Endothelial cell of umbilical vein (primary cell): ENCODE measurements at regions not wholly inside any gene's neighbourhood (a gene's known extent, or its start where the extent isn't known, plus 50 kb on each side); places are given as distances from the start of the nearest gene placed in this dataset.

Experiments
- BruUV-seq: library from RNA; stranded (reverse); fragments of 400-500 nt; replicated peaks from 2 replicates; lab custom pipeline; 2021; lab: Mats Ljungman, UMichigan
- CTCF ChIA-PET: fragments of 300-600, 350-600 bp; sonication (Branson Sonifier 250); formaldehyde crosslinking; loops from one replicate; lab custom pipeline; 2021; ENCODE audit warnings: antibody characterized with exemption, inconsistent platforms; lab: Charles Lee
- POLR2A ChIA-PET: fragments of 300-600, 350-600 bp; sonication (Branson Sonifier 250); formaldehyde crosslinking; loops from one replicate; lab custom pipeline; 2021; ENCODE audit warnings: antibody characterized with exemption, inconsistent platforms; lab: Charles Lee
- DNase-seq: peaks from one replicate; pipeline ENCODE4 v3.0.0-alpha.2; 2011; ENCODE audit warnings: low read depth, low spot score
- FAIRE-seq: peaks from 2 replicates; lab custom pipeline; 2011; peaks lifted over from hg19 to GRCh38; lab: Jason Lieb, UNC
- H2AFZ ChIP-seq: 2 replicates; pipeline ENCODE4 v1.6.0; 2012; ENCODE audit warnings: low read depth, low read length, control low read depth, inconsistent platforms
- H3K27ac ChIP-seq: 2 replicates; pipeline ENCODE4 v1.5.1; 2011; ENCODE audit warnings: low read depth, mild to moderate bottlenecking, control low read depth, low read length, moderate library complexity; ENCODE audit not compliant: insufficient read depth
- H3K27me3 ChIP-seq, 2 experiments: 2 replicates each; pipeline versions ENCODE4 v1.6.0 to v1.6.1; 2011; ENCODE audit warnings: low read length in 2 of 2, mixed read lengths in 1 of 2; ENCODE audit not compliant: control insufficient read depth in 2 of 2, insufficient read depth in 2 of 2
- H3K36me3 ChIP-seq, 2 experiments: 2 replicates in 1 of 2; 3 replicates in 1 of 2; pipeline ENCODE4 v1.5.1; 2011; ENCODE audit warnings: low read length in 2 of 2, mild to moderate bottlenecking in 1 of 2, moderate library complexity in 1 of 2; ENCODE audit not compliant: control insufficient read depth in 2 of 2, insufficient read depth in 2 of 2; ENCODE audit errors: extremely low read depth in 1 of 2
- H3K4me1 ChIP-seq: 3 replicates; pipeline ENCODE4 v1.5.1; 2011; ENCODE audit warnings: mild to moderate bottlenecking, low read length; ENCODE audit not compliant: control insufficient read depth, insufficient read depth; ENCODE audit errors: extremely low read depth
- H3K4me2 ChIP-seq: 2 replicates; pipeline ENCODE4 v1.6.1; 2011; ENCODE audit warnings: low read length, control low read depth, mixed read lengths; ENCODE audit not compliant: insufficient read depth
- H3K4me3 ChIP-seq, 3 experiments: fragments of 200-600 bp in 1 of 3; sonication (generic), shearing (Covaris generic) in 1 of 3; replicated peaks in 1 of 3; 2 replicates each; pipeline ENCODE4 v1.5.1; 2011 to 2016; ENCODE audit warnings: control low read depth in 3 of 3, low read length in 3 of 3, mild to moderate bottlenecking in 2 of 3, inconsistent platforms in 1 of 3, low read depth in 1 of 3, moderate library complexity in 1 of 3; ENCODE audit not compliant: insufficient read depth in 1 of 3
- H3K79me2 ChIP-seq: 2 replicates; pipeline ENCODE4 v1.6.0; 2012; ENCODE audit warnings: low read length, inconsistent platforms; ENCODE audit not compliant: control insufficient read depth, insufficient read depth
- H3K9ac ChIP-seq: replicated peaks from 2 replicates; pipeline ENCODE3; 2011; ENCODE audit warnings: low read length, control low read depth; ENCODE audit not compliant: insufficient read depth; ENCODE audit errors: extremely low read depth
- H3K9me1 ChIP-seq: replicated peaks from 3 replicates; pipeline ENCODE4 v1.6.0; 2011; ENCODE audit warnings: mild to moderate bottlenecking, low read length; ENCODE audit not compliant: control insufficient read depth, insufficient read depth; ENCODE audit errors: extremely low read depth
- H3K9me3 ChIP-seq: replicated peaks from 2 replicates; pipeline ENCODE4 v1.5.1; 2012; ENCODE audit warnings: low read length, inconsistent platforms; ENCODE audit not compliant: control insufficient read depth, insufficient read depth
- H4K20me1 ChIP-seq: replicated peaks from 2 replicates; pipeline ENCODE3; 2011; ENCODE audit warnings: mild to moderate bottlenecking, low read length; ENCODE audit not compliant: control insufficient read depth, insufficient read depth; ENCODE audit errors: extremely low read depth
- EZH2 ChIP-seq: IDR thresholded peaks from 2 replicates; pipeline ENCODE4 v1.6.1; 2012; ENCODE audit warnings: borderline replicate concordance, low read depth, mild to moderate bottlenecking, moderate library complexity, low read length, inconsistent platforms; ENCODE audit not compliant: severe bottlenecking
- JUN ChIP-seq: IDR thresholded peaks from 2 replicates; pipeline ENCODE4 v1.6.1; 2011; ENCODE audit warnings: borderline replicate concordance, low read depth; ENCODE audit not compliant: insufficient read length, insufficient read depth
- MYC ChIP-seq: IDR thresholded peaks from one replicate; pipeline ENCODE4 v1.6.1; 2011; ENCODE audit warnings: mild to moderate bottlenecking, low read depth, low read length
- POLR2A ChIP-seq: IDR thresholded peaks from 2 replicates; pipeline ENCODE4 v1.6.1; 2012; ENCODE audit warnings: low read depth, mild to moderate bottlenecking, control low read depth, low read length
- POLR2AphosphoS5 ChIP-seq: IDR thresholded peaks from 2 replicates; pipeline ENCODE4 v1.6.1; 2012; ENCODE audit warnings: low read depth, mild to moderate bottlenecking, control low read depth, low read length, moderate library complexity; ENCODE audit not compliant: insufficient read depth
- dilution Hi-C: fragments of 300-500 bp; cut with MboI; formaldehyde crosslinking; loops from one replicate; pipeline ENCODE4 v1.15.0; 2019; ENCODE audit warnings: low sequenced_read_pairs; ENCODE audit not compliant: extremely low pct_ligation_motif_present
- intact Hi-C: fragments of 100-400 bp; cut with micrococcal nuclease; formaldehyde crosslinking; loops from one replicate; pipeline ENCODE4 v1.10.0; 2022
- TF ChIP-seq, protein P1 (sequence below), 2 donors: IDR thresholded peaks; 1 replicate in 1 of 2; 2 replicates in 1 of 2; pipeline ENCODE4 v1.5.1; 2011; ENCODE audit warnings: low read length in 2 of 2, mild to moderate bottlenecking in 2 of 2, moderate library complexity in 2 of 2, control low read depth in 1 of 2, inconsistent platforms in 1 of 2, low read depth in 1 of 2; ENCODE audit not compliant: insufficient read depth in 1 of 2; ENCODE audit errors: extremely low read depth in 1 of 2
- TF ChIP-seq, protein P2 (sequence below): IDR thresholded peaks from 2 replicates; pipeline ENCODE4 v1.6.1; 2011; ENCODE audit not compliant: insufficient read depth, insufficient read length

DNA sequence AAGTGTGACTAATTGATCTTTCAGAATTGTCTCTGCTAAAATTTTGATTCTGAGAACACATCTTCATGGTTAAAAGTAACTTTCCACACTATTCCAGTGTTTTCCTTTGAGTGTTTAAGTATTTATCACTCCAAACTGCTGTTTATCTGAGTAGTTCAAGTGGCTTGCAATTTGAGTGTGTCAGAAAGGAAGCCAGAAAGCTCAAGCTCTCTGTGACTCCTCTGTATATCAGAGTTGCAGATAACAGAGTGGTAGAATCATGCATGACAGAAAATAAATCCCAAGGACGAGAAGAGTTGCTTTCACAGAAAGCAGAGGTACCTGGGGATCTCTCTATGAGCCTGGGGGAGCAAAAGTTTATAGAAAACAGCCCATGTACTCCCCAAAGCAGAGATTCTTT, 130.0 kb downstream of the CYB561 start:
- no peak overlapping the region for H2AFZ ChIP-seq
- ChIA-PET CTCF (interaction anchor here (1.2 kb wide), 1 partner anchor 10 kb away, joined by 3 read pairs; no protein-coding TSS in a partner anchor), POLR2A (no interaction called here)
- intact Hi-C loops (no loop called here), dilution Hi-C loops (no loop called here)
- H4K20me1 ChIP-seq, result no peaks in the 10 kb centered on the region
- no peak overlapping the region for H3K27ac ChIP-seq
- no peaks in the 10 kb centered on the region for H3K9me3 ChIP-seq
- H3K79me2 ChIP-seq, result no peaks in the 10 kb centered on the region
- TF ChIP-seq, protein P1, sequence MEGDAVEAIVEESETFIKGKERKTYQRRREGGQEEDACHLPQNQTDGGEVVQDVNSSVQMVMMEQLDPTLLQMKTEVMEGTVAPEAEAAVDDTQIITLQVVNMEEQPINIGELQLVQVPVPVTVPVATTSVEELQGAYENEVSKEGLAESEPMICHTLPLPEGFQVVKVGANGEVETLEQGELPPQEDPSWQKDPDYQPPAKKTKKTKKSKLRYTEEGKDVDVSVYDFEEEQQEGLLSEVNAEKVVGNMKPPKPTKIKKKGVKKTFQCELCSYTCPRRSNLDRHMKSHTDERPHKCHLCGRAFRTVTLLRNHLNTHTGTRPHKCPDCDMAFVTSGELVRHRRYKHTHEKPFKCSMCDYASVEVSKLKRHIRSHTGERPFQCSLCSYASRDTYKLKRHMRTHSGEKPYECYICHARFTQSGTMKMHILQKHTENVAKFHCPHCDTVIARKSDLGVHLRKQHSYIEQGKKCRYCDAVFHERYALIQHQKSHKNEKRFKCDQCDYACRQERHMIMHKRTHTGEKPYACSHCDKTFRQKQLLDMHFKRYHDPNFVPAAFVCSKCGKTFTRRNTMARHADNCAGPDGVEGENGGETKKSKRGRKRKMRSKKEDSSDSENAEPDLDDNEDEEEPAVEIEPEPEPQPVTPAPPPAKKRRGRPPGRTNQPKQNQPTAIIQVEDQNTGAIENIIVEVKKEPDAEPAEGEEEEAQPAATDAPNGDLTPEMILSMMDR (IDR thresholded peaks at IDR 0.05; ENCODE audit: extremely low read depth in 1 of 2, insufficient read depth in 1 of 2, low read depth in 1 of 2, low read length in 2 of 2), result no peak
- H3K4me1 ChIP-seq, result no peaks in the 10 kb centered on the region
- FAIRE-seq (no peak), DNase-seq (no peak)
- H3K9ac ChIP-seq, result no peak overlapping the region
- BruUV-seq, result no TSS peak
- no peak overlapping the region for H3K4me3 ChIP-seq
- no peaks in the 10 kb centered on the region for H3K27me3 ChIP-seq
- H3K36me3 ChIP-seq, result no peaks in the 10 kb centered on the region
- H3K4me2 ChIP-seq, result no peak overlapping the region
- H3K9me1 ChIP-seq, result no peaks in the 10 kb centered on the region

DNA sequence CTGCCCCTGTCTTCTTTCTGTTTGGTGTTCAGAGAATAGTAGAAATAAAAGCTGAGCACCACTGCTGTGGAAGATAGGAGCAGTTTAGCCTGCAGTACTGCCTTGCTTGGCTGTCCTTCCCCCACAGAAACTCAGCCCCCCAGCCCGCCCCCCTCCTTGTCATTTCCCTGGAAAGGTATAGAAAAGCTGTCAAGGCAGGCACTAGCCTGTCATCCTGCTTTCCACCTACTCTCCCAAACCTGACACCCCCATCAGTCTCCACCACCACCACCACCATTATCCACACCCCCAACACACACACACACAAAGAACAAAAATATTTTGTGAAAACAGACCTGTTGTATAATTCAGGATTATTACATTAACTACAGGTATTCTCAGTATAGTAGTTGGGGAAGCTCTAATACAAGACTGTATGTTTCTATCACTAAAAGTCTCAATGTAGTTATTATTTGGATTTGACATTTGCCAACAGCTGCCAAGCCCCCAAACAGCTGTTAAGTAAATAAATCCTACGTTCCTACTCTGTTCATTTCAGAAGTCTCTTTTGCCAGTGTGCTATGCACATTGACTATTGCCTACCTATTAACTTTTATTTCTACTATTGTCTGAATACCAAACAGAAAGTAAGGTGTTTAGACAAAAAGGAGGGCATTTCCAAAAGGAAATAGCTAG, 128.8 kb downstream of the CYB561 start:
- H3K9me3 ChIP-seq, result no peaks in the 10 kb centered on the region
- intact Hi-C loops (no loop called here), dilution Hi-C loops (no loop called here)
- ChIA-PET CTCF (interaction anchor here (1.2 kb wide), 1 partner anchor 8 kb away, joined by 3 read pairs; no protein-coding TSS in a partner anchor), POLR2A (no interaction called here)
- no peaks in the 10 kb centered on the region for H3K27me3 ChIP-seq
- no peaks in the 10 kb centered on the region for H3K9me1 ChIP-seq
- no peak for FAIRE-seq
- H3K27ac ChIP-seq, result no peak overlapping the region
- TF ChIP-seq POLR2A (no peak), MYC (no peak), JUN (no peak), EZH2 (no peak), POLR2AphosphoS5 (no peak)
- TF ChIP-seq, protein P2, sequence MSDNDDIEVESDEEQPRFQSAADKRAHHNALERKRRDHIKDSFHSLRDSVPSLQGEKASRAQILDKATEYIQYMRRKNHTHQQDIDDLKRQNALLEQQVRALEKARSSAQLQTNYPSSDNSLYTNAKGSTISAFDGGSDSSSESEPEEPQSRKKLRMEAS, result no peak
- TF ChIP-seq, protein P1 (IDR thresholded peaks at IDR 0.05; ENCODE audit: extremely low read depth in 1 of 2, insufficient read depth in 1 of 2, low read depth in 1 of 2, low read length in 2 of 2), result no peak
- H3K4me1 ChIP-seq, result no peaks in the 10 kb centered on the region
- no peak overlapping the region for H3K9ac ChIP-seq
- H4K20me1 ChIP-seq, result no peaks in the 10 kb centered on the region
- no peak overlapping the region for H3K4me2 ChIP-seq
- BruUV-seq, result no TSS peak
- H2AFZ ChIP-seq, result no peak overlapping the region
- H3K4me3 ChIP-seq, result no peak overlapping the region
- DNase-seq, result no peak
- H3K79me2 ChIP-seq, result no peaks in the 10 kb centered on the region
- no peaks in the 10 kb centered on the region for H3K36me3 ChIP-seq
